ENCODE measurements at regions not wholly inside any gene's neighbourhood (a gene's known extent, or its start where the extent isn't known, plus 50 kb on each side); places are given as distances from the start of the nearest gene placed in this dataset.
"Not testable (repeated sequence)": the region's sequence is repeated elsewhere in the genome, so short reads cannot be mapped to it uniquely, and the experiment has no call there.

DNA sequence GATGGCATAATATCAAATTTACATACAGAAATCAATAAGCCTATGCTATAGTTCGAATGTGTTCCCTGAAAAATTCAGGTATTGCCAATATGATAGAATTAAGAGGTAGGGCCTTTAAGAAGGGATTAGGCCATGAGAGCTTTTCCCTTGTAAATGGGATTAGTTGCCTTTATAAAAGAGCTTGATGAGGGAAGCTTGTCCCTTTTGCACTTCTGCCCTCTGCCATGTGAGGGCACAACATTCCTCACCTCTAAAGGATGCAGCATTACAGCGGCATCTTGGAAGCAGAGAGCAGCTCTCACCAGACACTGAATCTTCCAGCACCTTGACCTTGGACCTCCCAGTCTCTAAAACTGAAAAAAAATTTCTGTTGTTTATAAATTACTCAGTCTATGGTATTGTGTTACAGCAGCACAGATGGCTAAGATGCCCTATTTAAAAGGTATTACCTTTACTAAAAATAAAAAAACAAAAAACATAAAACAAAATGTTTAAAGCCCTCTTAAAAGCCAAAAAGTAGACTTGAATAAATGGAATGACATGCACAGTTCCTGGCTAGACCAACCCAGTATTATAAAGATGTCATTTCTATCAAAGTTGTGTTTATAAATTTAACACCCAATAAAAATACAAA lies 909.6 kb downstream of the REEP3 start (continued):
- TF ChIP-seq, protein P1, sequence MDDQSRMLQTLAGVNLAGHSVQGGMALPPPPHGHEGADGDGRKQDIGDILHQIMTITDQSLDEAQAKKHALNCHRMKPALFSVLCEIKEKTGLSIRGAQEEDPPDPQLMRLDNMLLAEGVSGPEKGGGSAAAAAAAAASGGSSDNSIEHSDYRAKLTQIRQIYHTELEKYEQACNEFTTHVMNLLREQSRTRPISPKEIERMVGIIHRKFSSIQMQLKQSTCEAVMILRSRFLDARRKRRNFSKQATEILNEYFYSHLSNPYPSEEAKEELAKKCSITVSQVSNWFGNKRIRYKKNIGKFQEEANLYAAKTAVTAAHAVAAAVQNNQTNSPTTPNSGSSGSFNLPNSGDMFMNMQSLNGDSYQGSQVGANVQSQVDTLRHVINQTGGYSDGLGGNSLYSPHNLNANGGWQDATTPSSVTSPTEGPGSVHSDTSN (CRISPR knock-in tag; IDR thresholded peaks at IDR 0.05; ENCODE audit: borderline replicate concordance): no peak
- TF ChIP-seq HOXD1 (CRISPR knock-in tag; IDR thresholded peaks at IDR 0.05) (no peak), NR2F1 (CRISPR knock-in tag; IDR thresholded peaks at IDR 0.05) (no peak), CENPT (CRISPR knock-in tag; IDR thresholded peaks at IDR 0.05; ENCODE audit: low read depth) (no peak), ZNF136 (CRISPR knock-in tag; IDR thresholded peaks at IDR 0.05; ENCODE audit: low read depth) (no peak), ZNF414 (CRISPR knock-in tag; IDR thresholded peaks at IDR 0.05) (no peak), LBX2 (CRISPR knock-in tag; IDR thresholded peaks at IDR 0.05; ENCODE audit: borderline replicate concordance) (no peak)
- TF ChIP-seq, protein P2, sequence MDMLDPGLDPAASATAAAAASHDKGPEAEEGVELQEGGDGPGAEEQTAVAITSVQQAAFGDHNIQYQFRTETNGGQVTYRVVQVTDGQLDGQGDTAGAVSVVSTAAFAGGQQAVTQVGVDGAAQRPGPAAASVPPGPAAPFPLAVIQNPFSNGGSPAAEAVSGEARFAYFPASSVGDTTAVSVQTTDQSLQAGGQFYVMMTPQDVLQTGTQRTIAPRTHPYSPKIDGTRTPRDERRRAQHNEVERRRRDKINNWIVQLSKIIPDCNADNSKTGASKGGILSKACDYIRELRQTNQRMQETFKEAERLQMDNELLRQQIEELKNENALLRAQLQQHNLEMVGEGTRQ (IDR thresholded peaks at IDR 0.05; ENCODE audit: low read depth, low read length): no peak
- TF ChIP-seq, protein P2 (CRISPR knock-in tag; IDR thresholded peaks at IDR 0.05; ENCODE audit: borderline replicate concordance): no peak
- TF ChIP-seq, protein P3, sequence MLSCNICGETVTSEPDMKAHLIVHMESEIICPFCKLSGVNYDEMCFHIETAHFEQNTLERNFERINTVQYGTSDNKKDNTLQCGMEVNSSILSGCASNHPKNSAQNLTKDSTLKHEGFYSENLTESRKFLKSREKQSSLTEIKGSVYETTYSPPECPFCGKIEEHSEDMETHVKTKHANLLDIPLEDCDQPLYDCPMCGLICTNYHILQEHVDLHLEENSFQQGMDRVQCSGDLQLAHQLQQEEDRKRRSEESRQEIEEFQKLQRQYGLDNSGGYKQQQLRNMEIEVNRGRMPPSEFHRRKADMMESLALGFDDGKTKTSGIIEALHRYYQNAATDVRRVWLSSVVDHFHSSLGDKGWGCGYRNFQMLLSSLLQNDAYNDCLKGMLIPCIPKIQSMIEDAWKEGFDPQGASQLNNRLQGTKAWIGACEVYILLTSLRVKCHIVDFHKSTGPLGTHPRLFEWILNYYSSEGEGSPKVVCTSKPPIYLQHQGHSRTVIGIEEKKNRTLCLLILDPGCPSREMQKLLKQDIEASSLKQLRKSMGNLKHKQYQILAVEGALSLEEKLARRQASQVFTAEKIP (CRISPR knock-in tag; IDR thresholded peaks at IDR 0.05; ENCODE audit: borderline replicate concordance): no peak

DNA sequence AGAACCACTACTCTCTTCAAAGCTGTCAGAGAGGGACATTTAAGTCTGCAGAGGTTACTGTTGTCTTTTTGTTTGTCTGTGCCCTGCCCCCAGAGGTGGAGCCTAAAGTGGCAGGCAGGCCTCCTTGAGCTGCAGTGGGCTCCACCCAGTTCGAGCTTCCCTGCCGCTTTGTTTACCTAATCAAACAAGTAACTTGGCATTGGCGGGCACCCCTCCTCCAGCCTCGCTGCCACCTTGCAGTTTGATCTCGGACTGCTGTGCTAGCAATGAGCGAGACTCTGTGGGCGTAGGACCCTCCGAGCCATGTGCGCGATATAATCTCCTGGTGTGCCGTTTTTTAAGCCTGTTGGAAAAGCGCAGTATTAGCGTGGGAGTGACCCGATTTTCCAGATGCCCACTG lies 920.7 kb downstream of the REEP3 start:
- H3K4me2 ChIP-seq (ENCODE audit: low read depth, low read length); H4K20me1 ChIP-seq (ENCODE audit: insufficient read depth, low read length); H3K36me3 ChIP-seq (replicated peaks in 1 of 2; ENCODE audit: control insufficient read depth in 1 of 2, insufficient read depth in 2 of 2, low read length in 2 of 2); intact Hi-C loops (cut with micrococcal nuclease; ENCODE audit: unreplicated experiment); BruUV-seq (replicated peaks); ATAC-seq; H3K27ac ChIP-seq (ENCODE audit: extremely low read length, insufficient read depth, low read length); FAIRE-seq; H3K27me3 ChIP-seq (ENCODE audit: control insufficient read depth in 1 of 2, insufficient read depth in 2 of 2, low read length in 2 of 2); H2AFZ ChIP-seq (ENCODE audit: low read length); POLR2A ChIA-PET; H3K79me2 ChIP-seq (ENCODE audit: insufficient read depth, low read length); H3K9ac ChIP-seq (ENCODE audit: insufficient read depth, low read depth, low read length); in situ Hi-C loops (cut with HindIII; ENCODE audit: extremely low pct_ligation_motif_present, low pct_unique_long_range_greater_than_20kb); DNase-seq (ENCODE audit: low spot score); H3K4me1 ChIP-seq (ENCODE audit: insufficient read depth, low read length); H3K9me3 ChIP-seq (ENCODE audit: low read length); H3K4me3 ChIP-seq (replicated peaks in 1 of 3; ENCODE audit: insufficient read depth in 1 of 3, low read depth in 2 of 3, low read length in 3 of 3); CTCF ChIA-PET (ENCODE audit: low intra/inter-chr PET ratio, low total read pairs): not testable (repeated sequence)
- WGBS (ENCODE audit: low lambda C conversion rate): 59% methylated on average over 13 of the region's 14 CpGs

Measured in HepG2 (cell line).